WTC11 (cell line): ENCODE measurements at regions not wholly inside any gene's neighbourhood (a gene's known extent, or its start where the extent isn't known, plus 50 kb on each side); places are given as distances from the start of the nearest gene placed in this dataset.

Source experiments
- ATAC-seq: fragments of 200-7000 bp; cut with Tn5 transposase; 2 replicates; pipeline ENCODE4 v1.10.0; 2021; ENCODE audit warnings: mild to moderate bottlenecking, moderate library complexity
- CTCF ChIA-PET: fragments of 300-600 bp; sonication (Branson Sonifier 250); formaldehyde crosslinking; loops from one replicate; lab custom pipeline; 2021; ENCODE audit warnings: antibody characterized with exemption; lab: Charles Lee
- POLR2A ChIA-PET: fragments of 350-600 bp; sonication (Branson Sonifier 250); formaldehyde crosslinking; loops from one replicate; lab custom pipeline; 2021; ENCODE audit warnings: antibody characterized with exemption; lab: Charles Lee
- DNase-seq: peaks from one replicate; pipeline ENCODE4 v3.0.0; 2021; ENCODE audit warnings: low spot score
- H3K27ac Mint-ChIP-seq: 2 replicates; pipeline ENCODE4 v1.8.0; 2021; ENCODE audit warnings: mixed read lengths
- H3K27me3 Mint-ChIP-seq: 2 replicates; pipeline ENCODE4 v1.8.0; 2021; ENCODE audit warnings: low read depth, mild to moderate bottlenecking, moderate library complexity, mixed read lengths
- H3K36me3 Mint-ChIP-seq: 2 replicates; pipeline ENCODE4 v1.8.0; 2021; ENCODE audit warnings: mixed read lengths
- H3K4me1 Mint-ChIP-seq: 2 replicates; pipeline ENCODE4 v1.8.0; 2022; ENCODE audit warnings: mixed read lengths
- H3K4me3 Mint-ChIP-seq: 2 replicates; pipeline ENCODE4 v1.8.0; 2021; ENCODE audit warnings: mild to moderate bottlenecking, moderate library complexity, mixed read lengths
- H3K9me3 Mint-ChIP-seq: 2 replicates; pipeline ENCODE4 v1.8.0; 2021; ENCODE audit warnings: mixed read lengths
- AFF4 ChIP-seq: sonication (generic); formaldehyde crosslinking; IDR thresholded peaks from 2 replicates; pipeline ENCODE4 v1.8.1; 2023; ENCODE audit warnings: mild to moderate bottlenecking, missing genetic modification reagents, borderline replicate concordance
- ARID4B ChIP-seq: sonication (generic); formaldehyde crosslinking; IDR thresholded peaks from 2 replicates; pipeline ENCODE4 v1.8.0; 2023; ENCODE audit warnings: missing genetic modification reagents, mild to moderate bottlenecking, borderline replicate concordance
- ATF2 ChIP-seq: sonication (generic); formaldehyde crosslinking; IDR thresholded peaks from 2 replicates; pipeline ENCODE4 v1.8.1; 2022; ENCODE audit warnings: low read depth, missing genetic modification reagents, borderline replicate concordance
- CTCF ChIP-seq: fragments of 200-600 bp; IDR thresholded peaks from 2 replicates; pipeline ENCODE4 v1.8.0; 2022; ENCODE audit warnings: antibody characterized with exemption
- FOXP1 ChIP-seq: sonication (generic); formaldehyde crosslinking; IDR thresholded peaks from 2 replicates; pipeline ENCODE4 v1.8.0; 2022; ENCODE audit warnings: missing genetic modification reagents, mild to moderate bottlenecking, moderate library complexity, borderline replicate concordance
- ZNF232 ChIP-seq: sonication (generic); formaldehyde crosslinking; IDR thresholded peaks from 2 replicates; pipeline ENCODE4 v1.8.0; 2022; ENCODE audit warnings: mild to moderate bottlenecking, missing genetic modification reagents
- ZNF281 ChIP-seq: sonication (generic); formaldehyde crosslinking; IDR thresholded peaks from 2 replicates; pipeline ENCODE4 v1.8.0; 2023; ENCODE audit warnings: mild to moderate bottlenecking, missing genetic modification reagents
- TF ChIP-seq, protein P1 (sequence below): sonication (generic); formaldehyde crosslinking; IDR thresholded peaks from 2 replicates; pipeline ENCODE4 v1.8.0; 2022; ENCODE audit warnings: mild to moderate bottlenecking, missing genetic modification reagents
- TF ChIP-seq, protein P2 (sequence below): sonication (generic); formaldehyde crosslinking; IDR thresholded peaks from 2 replicates; pipeline ENCODE4 v1.8.1; 2022; ENCODE audit warnings: missing genetic modification reagents, borderline replicate concordance

DNA sequence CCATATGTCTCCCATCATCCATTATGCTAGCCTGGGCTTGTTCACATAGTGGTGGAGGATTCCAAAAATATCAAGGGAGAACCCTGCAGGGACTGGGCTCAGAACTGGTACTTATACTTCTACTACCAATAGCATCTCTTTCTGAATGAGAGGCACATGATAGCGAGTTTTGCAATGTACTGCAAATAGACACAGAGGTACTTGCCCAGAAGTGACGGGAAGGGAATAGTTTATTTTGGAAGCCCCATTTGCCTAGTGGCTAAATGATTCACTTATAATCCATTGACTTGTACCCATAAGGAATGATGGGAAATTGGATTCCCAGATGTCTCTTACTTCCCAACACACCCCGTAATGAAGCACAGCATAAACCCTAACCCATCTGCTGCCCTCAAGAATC, 124.8 kb upstream of the ERCC4 start:
- peaks cover 4% of the 10 kb centered on the region for H3K4me1 Mint-ChIP-seq
- ChIA-PET POLR2A (no interaction called here), CTCF (no interaction called here)
- TF ChIP-seq, protein P1, sequence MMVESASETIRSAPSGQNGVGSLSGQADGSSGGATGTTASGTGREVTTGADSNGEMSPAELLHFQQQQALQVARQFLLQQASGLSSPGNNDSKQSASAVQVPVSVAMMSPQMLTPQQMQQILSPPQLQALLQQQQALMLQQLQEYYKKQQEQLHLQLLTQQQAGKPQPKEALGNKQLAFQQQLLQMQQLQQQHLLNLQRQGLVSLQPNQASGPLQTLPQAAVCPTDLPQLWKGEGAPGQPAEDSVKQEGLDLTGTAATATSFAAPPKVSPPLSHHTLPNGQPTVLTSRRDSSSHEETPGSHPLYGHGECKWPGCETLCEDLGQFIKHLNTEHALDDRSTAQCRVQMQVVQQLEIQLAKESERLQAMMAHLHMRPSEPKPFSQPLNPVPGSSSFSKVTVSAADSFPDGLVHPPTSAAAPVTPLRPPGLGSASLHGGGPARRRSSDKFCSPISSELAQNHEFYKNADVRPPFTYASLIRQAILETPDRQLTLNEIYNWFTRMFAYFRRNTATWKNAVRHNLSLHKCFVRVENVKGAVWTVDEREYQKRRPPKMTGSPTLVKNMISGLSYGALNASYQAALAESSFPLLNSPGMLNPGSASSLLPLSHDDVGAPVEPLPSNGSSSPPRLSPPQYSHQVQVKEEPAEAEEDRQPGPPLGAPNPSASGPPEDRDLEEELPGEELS (CRISPR knock-in tag) = no peak
- H3K27ac Mint-ChIP-seq = no peak overlapping the region
- no peaks in the 10 kb centered on the region; the same call in 1 of the 2 replicates for H3K27me3 Mint-ChIP-seq
- peaks cover 8% of the 10 kb centered on the region; the same call in 1 of the 2 replicates for H3K36me3 Mint-ChIP-seq
- H3K4me3 Mint-ChIP-seq = no peak overlapping the region
- peaks cover 23% of the 10 kb centered on the region for H3K9me3 Mint-ChIP-seq
- DNase-seq (no peak), ATAC-seq (no peak)

DNA sequence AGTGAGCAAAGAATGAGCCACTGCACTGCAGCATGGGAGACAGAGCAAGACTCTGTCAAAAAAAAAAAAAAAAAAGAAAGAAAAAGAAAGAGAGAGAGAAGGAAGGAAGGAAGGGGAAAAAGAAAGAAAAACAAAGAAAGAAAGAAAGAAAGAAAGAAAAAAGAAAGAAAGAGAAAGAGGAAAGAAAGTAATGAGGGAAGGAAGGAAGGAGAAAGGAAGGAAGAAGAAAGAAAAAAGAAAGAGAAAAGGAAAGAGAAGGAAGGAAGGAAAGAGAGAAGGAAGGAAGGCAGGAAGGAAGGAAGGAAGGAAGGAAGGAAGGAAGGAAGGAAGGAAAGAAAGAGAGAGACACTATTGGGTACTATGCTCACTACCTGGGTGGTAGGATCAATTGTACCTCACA, 122.2 kb upstream of the ERCC4 start:
- H3K27me3 Mint-ChIP-seq = peaks cover 3% of the 10 kb centered on the region
- ATAC-seq = no peak
- H3K9me3 Mint-ChIP-seq = peaks cover 3% of the 10 kb centered on the region; the same call in 1 of the 2 replicates
- ChIA-PET POLR2A (interaction anchor here (0.6 kb wide), 1 partner anchor 18 kb away, joined by 3 read pairs; no protein-coding TSS in a partner anchor), CTCF (interaction anchor here (0.7 kb wide), 1 partner anchor 69 kb away, joined by 5 read pairs; no protein-coding TSS in a partner anchor)
- H3K4me3 Mint-ChIP-seq = no peak overlapping the region
- TF ChIP-seq, protein P2, sequence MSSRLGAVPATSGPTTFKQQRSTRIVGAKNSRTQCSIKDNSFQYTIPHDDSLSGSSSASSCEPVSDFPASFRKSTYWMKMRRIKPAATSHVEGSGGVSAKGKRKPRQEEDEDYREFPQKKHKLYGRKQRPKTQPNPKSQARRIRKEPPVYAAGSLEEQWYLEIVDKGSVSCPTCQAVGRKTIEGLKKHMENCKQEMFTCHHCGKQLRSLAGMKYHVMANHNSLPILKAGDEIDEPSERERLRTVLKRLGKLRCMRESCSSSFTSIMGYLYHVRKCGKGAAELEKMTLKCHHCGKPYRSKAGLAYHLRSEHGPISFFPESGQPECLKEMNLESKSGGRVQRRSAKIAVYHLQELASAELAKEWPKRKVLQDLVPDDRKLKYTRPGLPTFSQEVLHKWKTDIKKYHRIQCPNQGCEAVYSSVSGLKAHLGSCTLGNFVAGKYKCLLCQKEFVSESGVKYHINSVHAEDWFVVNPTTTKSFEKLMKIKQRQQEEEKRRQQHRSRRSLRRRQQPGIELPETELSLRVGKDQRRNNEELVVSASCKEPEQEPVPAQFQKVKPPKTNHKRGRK = peak; percentile 18; the same call in 1 of the 2 replicates
- no peak for TF ChIP-seq CTCF
- DNase-seq = no peak
- H3K27ac Mint-ChIP-seq = no peak overlapping the region
- H3K36me3 Mint-ChIP-seq = no peaks in the 10 kb centered on the region
- peaks cover 4% of the 10 kb centered on the region for H3K4me1 Mint-ChIP-seq

- Mint-ChIP-seq H3K9me3 (peaks cover 3% of the 10 kb centered on the region; the same call in 1 of the 2 replicates), H3K27ac (no peak overlapping the region), H3K36me3 (no peaks in the 10 kb centered on the region), H3K4me1 (peaks cover 8% of the 10 kb centered on the region), H3K4me3 (no peak overlapping the region), H3K27me3 (peaks cover 3% of the 10 kb centered on the region)
- POLR2A ChIA-PET = interaction anchor here (0.6 kb wide), 1 partner anchor 19 kb away, joined by 3 read pairs; no protein-coding TSS in a partner anchor
- CTCF ChIA-PET = interaction anchor here (0.7 kb wide), 1 partner anchor 68 kb away, joined by 5 read pairs; no protein-coding TSS in a partner anchor
- DNase-seq = no peak
- no peak for ATAC-seq
- TF ChIP-seq ZNF281 (CRISPR knock-in tag) (no peak), ATF2 (CRISPR knock-in tag) (no peak), ZNF232 (CRISPR knock-in tag) (no peak), FOXP1 (CRISPR knock-in tag) (no peak), AFF4 (no peak), ARID4B (CRISPR knock-in tag) (no peak)
These were observed 121.7 kb upstream of the ERCC4 start for GRCh38 chr16:13798211-13798610.
